ENCODE measurements at regions not wholly inside any gene's neighbourhood (a gene's known extent, or its start where the extent isn't known, plus 50 kb on each side); places are given as distances from the start of the nearest gene placed in this dataset.

GRCh38 chr21:35139382-35139715 is 90.2 kb upstream of the RUNX1 start:
- TF ChIP-seq POLR2AphosphoS2 (conservative IDR thresholded peaks at IDR 0.05; ENCODE audit: low read length) (no peak), POLR2A (IDR thresholded peaks at IDR 0.05; ENCODE audit: low read length) (no peak), FOSL2 (IDR thresholded peaks at IDR 0.05) (no peak), FOSL2 (CRISPR knock-in tag; IDR thresholded peaks at IDR 0.05) (no peak), ESRRA (IDR thresholded peaks at IDR 0.05; ENCODE audit: borderline replicate concordance, low read length) (no peak), HOXA7 (CRISPR knock-in tag; IDR thresholded peaks at IDR 0.05) (no peak), CTCF (IDR thresholded peaks at IDR 0.05) (no peak), PBX3 (IDR thresholded peaks at IDR 0.05) (no peak), CBX2 (IDR thresholded peaks at IDR 0.05; ENCODE audit: borderline replicate concordance, low read depth) (no peak), HOXB13 (CRISPR knock-in tag; IDR thresholded peaks at IDR 0.05; ENCODE audit: low read depth) (no peak)
- WGBS (ENCODE audit: missing lambda C conversion rate), result 53% methylated on average over 4 of the region's 4 CpGs
- POLR2A ChIA-PET, result no interaction called here

GRCh38 chr21:35138665-35139381 is 89.7 kb upstream of the RUNX1 start:
- DNase-seq (ENCODE audit: low read depth in 1 of 2, low spot score in 1 of 2) (no peak), FAIRE-seq (no peak), ATAC-seq (no peak)
- no peak overlapping the region for H3K27ac ChIP-seq
- no peak overlapping the region for H3K4me2 ChIP-seq
- ChIA-PET CTCF (no interaction called here), POLR2A (no interaction called here)
- WGBS (ENCODE audit: missing lambda C conversion rate), result 65% methylated on average over 12 of the region's 12 CpGs
- peaks cover 14% of the 10 kb centered on the region for H3K4me1 ChIP-seq
- TF ChIP-seq ZFP36 (IDR thresholded peaks at IDR 0.05; ENCODE audit: borderline replicate concordance, partially characterized antibody) (no peak), EHMT2 (IDR thresholded peaks at IDR 0.05; ENCODE audit: low read depth) (no peak), CBX8 (IDR thresholded peaks at IDR 0.05) (no peak), PHF8 (IDR thresholded peaks at IDR 0.05; ENCODE audit: borderline replicate concordance, low read depth) (no peak), FOXS1 (CRISPR knock-in tag; IDR thresholded peaks at IDR 0.05) (no peak), MAZ (IDR thresholded peaks at IDR 0.05; ENCODE audit: borderline replicate concordance, low read depth, low read length) (no peak), TP53 (CRISPR knock-in tag; IDR thresholded peaks at IDR 0.05) (no peak), RFX5 (IDR thresholded peaks at IDR 0.05) (no peak), HOXB5 (CRISPR knock-in tag; IDR thresholded peaks at IDR 0.05) (no peak), HES2 (IDR thresholded peaks at IDR 0.05) (no peak), POLR2AphosphoS2 (conservative IDR thresholded peaks at IDR 0.05; ENCODE audit: low read length) (no peak), POLR2A (IDR thresholded peaks at IDR 0.05; ENCODE audit: low read length) (no peak), TFCP2L1 (CRISPR knock-in tag; IDR thresholded peaks at IDR 0.05) (no peak), MYC (IDR thresholded peaks at IDR 0.05; ENCODE audit: borderline replicate concordance, low read length) (no peak), NFE2L2 (conservative IDR thresholded peaks at IDR 0.05; ENCODE audit: low read length) (no peak)
- H3K4me3 ChIP-seq, result no peak overlapping the region
- no peaks in the 10 kb centered on the region for H3K9me3 ChIP-seq

More at GRCh38 chr21:35139382-35139715, 90.2 kb upstream of the RUNX1 start:
- H3K9me3 ChIP-seq, result no peaks in the 10 kb centered on the region
- peaks cover 14% of the 10 kb centered on the region for H3K4me1 ChIP-seq
- ATAC-seq (no peak), DNase-seq (ENCODE audit: low read depth in 1 of 2, low spot score in 1 of 2) (no peak), FAIRE-seq (no peak)
- H3K4me3 ChIP-seq, result no peak overlapping the region
- CTCF ChIA-PET, result no interaction called here
- no peak overlapping the region for H3K27ac ChIP-seq
- no peak overlapping the region for H3K4me2 ChIP-seq

All from A549 (cell line).